ENCODE measurements at regions not wholly inside any gene's neighbourhood (a gene's known extent, or its start where the extent isn't known, plus 50 kb on each side); places are given as distances from the start of the nearest gene placed in this dataset.
"Not testable (repeated sequence)": the region's sequence is repeated elsewhere in the genome, so short reads cannot be mapped to it uniquely, and the experiment has no call there.

GRCh38 chr5:130708754-130709153 is 456.3 kb downstream of the HINT1 start:
- no peak for DNase-seq

GRCh38 chr5:130706696-130707095 is 458.4 kb downstream of the HINT1 start:
- no peak for DNase-seq

GRCh38 chr5:130705368-130705767 is 459.7 kb downstream of the HINT1 start:
- DNase-seq: no peak

- DNase-seq: no peak
Observed at GRCh38 chr5:130693509-130693908, 471.5 kb downstream of the HINT1 start.

GRCh38 chr5:130692770-130693169 is 472.3 kb downstream of the HINT1 start:
- no peak for DNase-seq

GRCh38 chr5:130689831-130690230 is 475.2 kb downstream of the HINT1 start:
- no peak for DNase-seq

GRCh38 chr5:130687085-130687733 is 477.8 kb downstream of the HINT1 start:
- no peak for DNase-seq

- no peak for DNase-seq
Observed at GRCh38 chr5:130678637-130679036, 486.4 kb downstream of the HINT1 start.

- DNase-seq: no peak
Observed at GRCh38 chr5:130666462-130666861, 498.6 kb downstream of the HINT1 start.

GRCh38 chr5:130652176-130652575 is 512.9 kb downstream of the HINT1 start:
- peak; percentile 3 for DNase-seq

- DNase-seq: no peak
Observed at GRCh38 chr5:130651440-130651839, 513.6 kb downstream of the HINT1 start.

- no peak for DNase-seq
Observed at GRCh38 chr5:130643321-130643720, 521.7 kb downstream of the HINT1 start.

GRCh38 chr5:130642461-130642860 is 522.6 kb downstream of the HINT1 start:
- DNase-seq: no peak

- DNase-seq: no peak
Observed at GRCh38 chr5:130627145-130627544, 537.9 kb downstream of the HINT1 start.

- DNase-seq: no peak
Observed at GRCh38 chr5:130624805-130625204, 540.3 kb downstream of the HINT1 start.

- no peak for DNase-seq
Observed at GRCh38 chr5:130616161-130616560, 548.9 kb downstream of the HINT1 start.

GRCh38 chr5:130605234-130605633 is 559.8 kb downstream of the HINT1 start:
- no peak for DNase-seq

- not testable (repeated sequence) for DNase-seq
Observed at GRCh38 chr5:130596647-130597046, 568.4 kb downstream of the HINT1 start.

- DNase-seq: no peak
Observed at GRCh38 chr5:130580264-130580663, 584.8 kb downstream of the HINT1 start.

- DNase-seq: no peak
Observed at GRCh38 chr5:130578354-130578753, 586.7 kb downstream of the HINT1 start.

- no peak for DNase-seq
Observed at GRCh38 chr5:130571076-130571475, 594.0 kb downstream of the HINT1 start.

- no peak for DNase-seq
Observed at GRCh38 chr5:130568791-130569190, 596.3 kb downstream of the HINT1 start.

GRCh38 chr5:130555429-130555828 is 609.6 kb downstream of the HINT1 start:
- DNase-seq: no peak

GRCh38 chr5:130550562-130550928 is 614.5 kb downstream of the HINT1 start:
- no peak for DNase-seq

- no peak for DNase-seq
Observed at GRCh38 chr5:130549884-130550561, 615.0 kb downstream of the HINT1 start.

All from stimulated activated CD4-positive, alpha-beta T cell treated with anti-CD3 and anti-CD28 coated beads, Interleukin-1b, Interleukin-23, amount 100 ng/mL, for 48 hours (primary cell).